ENCODE measurements at regions not wholly inside any gene's neighbourhood (a gene's known extent, or its start where the extent isn't known, plus 50 kb on each side); places are given as distances from the start of the nearest gene placed in this dataset.

DNA sequence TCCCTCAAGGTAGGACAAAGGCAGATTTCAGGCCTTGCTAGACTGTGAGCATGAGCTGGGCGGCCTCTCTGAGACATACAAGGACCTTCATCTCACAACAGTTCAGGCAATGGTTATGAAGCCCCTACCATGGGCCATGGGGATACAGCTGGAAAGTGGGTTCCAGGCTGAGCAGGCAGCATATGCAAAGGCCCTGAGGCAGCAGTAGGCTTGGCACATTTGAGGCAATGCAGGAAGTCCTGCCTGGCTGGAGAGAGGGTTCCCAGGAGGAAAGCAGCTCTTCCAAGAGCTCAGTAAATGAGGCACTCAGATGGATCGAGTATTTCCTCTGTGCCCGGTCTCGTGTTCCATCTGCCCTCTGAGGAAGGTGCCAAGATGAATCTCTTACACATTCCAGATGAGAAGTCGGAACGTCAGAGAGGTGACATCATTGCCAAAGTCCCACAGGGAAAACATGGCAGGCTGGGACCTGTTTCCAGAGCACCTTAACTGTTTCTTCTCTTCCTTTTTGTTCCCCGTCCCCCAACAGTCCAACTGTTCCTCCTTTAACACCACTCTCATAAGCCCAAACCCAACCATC is 388.6 kb downstream of the MN1 start:
- ATAC-seq (replicated peaks in 6 of 8), result no peak
- in situ Hi-C loops (cut with MboI; ENCODE audit: low pct_unique_long_range_greater_than_20kb in 2 of 9, low sequenced_read_pairs in 9 of 9, unreplicated experiment in 9 of 9), result loop anchor here in 3 of 9 experiments (25.0 kb wide), 1 partner anchor 399 kb away; the partner anchor contains the start of gene MN1 (in 3 of the 3)
- H3K4me1 ChIP-seq (replicated peaks in 1 of 2), result peaks cover 10 to 24% of the 10 kb centered on the region in 2 donors
- no peak overlapping the region for H3K27ac ChIP-seq
- no peak overlapping the region for H3K4me3 ChIP-seq
- WGBS, 10 experiments, result 60 to 100% (median 88%) methylated on average over 1 to 5 of the region's 7 CpGs; no CpG with 5 or more reads in 3 of the 10 experiments

DNA sequence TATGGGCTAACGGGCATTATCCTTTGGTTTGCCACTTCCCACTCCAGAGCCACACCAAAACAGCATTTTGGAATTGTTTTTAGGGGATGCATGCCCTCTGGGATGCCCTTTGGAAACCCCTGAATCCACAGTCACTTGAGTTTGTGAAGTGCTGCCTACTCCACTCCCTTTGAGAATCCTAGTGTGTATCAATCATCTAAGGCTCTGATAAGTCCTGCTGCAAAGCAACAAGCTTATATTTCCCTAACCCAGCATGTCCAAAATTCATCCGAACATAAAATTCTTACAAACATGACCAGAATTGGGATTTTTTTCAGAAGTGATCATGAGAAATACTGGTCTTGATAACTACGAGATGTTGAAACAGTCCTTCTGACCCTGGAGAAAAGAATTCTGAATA is 387.9 kb downstream of the MN1 start:
- Histone ChIP-seq H3K27ac (no peak overlapping the region), H3K4me3 (no peak overlapping the region), H3K4me1 (replicated peaks in 1 of 2) (peaks cover 9 to 24% of the 10 kb centered on the region in 2 donors)
- 87 to 100% (median 100%) methylated on average over 1 to 2 of the region's 3 CpGs for WGBS, 10 experiments
- ATAC-seq (replicated peaks in 6 of 8), result no peak
- in situ Hi-C loops (cut with MboI; ENCODE audit: low pct_unique_long_range_greater_than_20kb in 2 of 9, low sequenced_read_pairs in 9 of 9, unreplicated experiment in 9 of 9), result loop anchor here in 3 of 9 experiments (25.0 kb wide), 1 partner anchor 399 kb away; the partner anchor contains the start of gene MN1 (in 3 of the 3)

DNA sequence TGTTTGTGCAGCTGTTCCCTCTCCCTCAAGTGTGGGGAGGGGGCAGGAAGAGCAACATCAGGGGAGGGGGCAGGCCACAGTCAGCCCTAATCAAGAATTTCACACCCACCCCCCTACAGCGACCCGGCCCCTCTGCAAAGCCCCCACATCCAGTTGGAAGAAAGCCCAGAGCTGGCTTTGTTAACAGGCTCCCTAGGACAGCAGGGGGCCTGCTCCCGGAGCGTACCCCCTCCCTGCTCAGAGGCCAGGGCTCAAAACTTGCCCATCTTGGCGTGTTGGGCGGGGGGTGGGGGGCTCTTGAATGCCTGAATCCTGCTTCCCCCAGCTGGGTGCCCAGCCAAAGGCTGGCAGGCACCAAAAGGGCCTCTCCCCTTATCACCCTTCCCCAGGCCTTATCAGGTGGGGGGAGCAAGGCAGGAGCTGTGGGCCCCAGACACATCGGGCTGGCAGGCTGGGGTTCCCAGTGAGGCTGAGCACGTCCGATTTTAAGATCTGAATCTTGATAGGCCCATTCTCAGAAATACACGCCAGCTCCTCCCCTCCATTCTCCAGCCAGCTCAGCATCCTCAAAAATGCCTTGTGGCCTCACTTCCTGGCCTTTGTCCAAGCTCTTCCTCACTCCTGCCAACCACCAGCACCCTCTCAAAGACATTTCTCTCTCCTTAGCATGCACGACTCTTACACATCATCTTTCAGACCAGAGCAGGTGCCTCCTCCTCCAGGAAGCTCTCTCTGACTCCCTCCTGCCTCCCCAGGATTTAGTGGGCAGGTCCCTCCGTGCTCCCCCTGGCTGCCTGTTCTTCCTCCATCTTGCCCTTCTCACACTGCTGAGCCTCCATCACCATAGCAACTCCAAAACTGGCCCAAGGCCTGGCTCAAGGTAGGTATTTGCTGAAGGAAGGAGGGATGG is 384.8 kb downstream of the MN1 start:
- Histone ChIP-seq H3K4me1 (replicated peaks in 1 of 2) (peaks cover 9 to 24% of the 10 kb centered on the region in 2 donors), H3K27ac (peak overlapping the region in 1 of 2 donors; percentile 67), H3K4me3 (no peak overlapping the region)
- in situ Hi-C loops (cut with MboI; ENCODE audit: low pct_unique_long_range_greater_than_20kb in 2 of 9, low sequenced_read_pairs in 9 of 9, unreplicated experiment in 9 of 9), result loop anchor here in 3 of 9 experiments (25.0 kb wide), 1 partner anchor 396 kb away; the partner anchor contains the start of gene MN1 (in 3 of the 3)
- 0 to 40% (median 23%) methylated on average over 1 to 5 of the region's 12 CpGs; no CpG with 5 or more reads in 5 of the 10 experiments for WGBS, 10 experiments
- ATAC-seq (replicated peaks in 6 of 8), result peak; percentile 70 to 81 (median 74)

DNA sequence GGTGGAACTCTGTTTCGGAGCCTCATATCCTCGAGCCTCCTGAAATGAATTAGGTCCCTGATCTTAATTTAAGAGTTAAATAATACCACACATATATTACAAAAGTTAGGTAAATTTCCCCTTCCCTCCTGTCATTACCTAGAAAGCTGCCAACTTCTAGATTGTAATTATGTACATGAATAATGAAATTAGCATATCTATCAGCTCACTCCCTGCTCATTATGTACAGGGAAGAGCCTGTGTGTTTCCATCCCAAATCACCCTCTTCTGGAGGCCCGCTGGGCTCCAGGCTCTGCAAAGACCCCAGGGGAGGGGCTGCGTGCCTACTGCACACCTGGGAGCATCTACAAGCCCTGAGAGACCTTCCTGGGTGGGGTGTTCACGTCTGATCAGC is 384.1 kb downstream of the MN1 start:
- peaks cover 9 to 24% of the 10 kb centered on the region in 2 donors for H3K4me1 ChIP-seq (replicated peaks in 1 of 2)
- ATAC-seq (replicated peaks in 6 of 8), result peak in 5 of 8 experiments; percentile 16 to 85 (median 70)
- in situ Hi-C loops (cut with MboI; ENCODE audit: low pct_unique_long_range_greater_than_20kb in 2 of 9, low sequenced_read_pairs in 9 of 9, unreplicated experiment in 9 of 9), result loop anchor here in 3 of 9 experiments (25.0 kb wide), 1 partner anchor 395 kb away; the partner anchor contains the start of gene MN1 (in 3 of the 3)
- no peak overlapping the region for H3K4me3 ChIP-seq
- H3K27ac ChIP-seq, result no peak overlapping the region
- WGBS, 10 experiments, result 40 to 100% (median 59%) methylated on average over 1 to 2 of the region's 5 CpGs; no CpG with 5 or more reads in 6 of the 10 experiments

DNA sequence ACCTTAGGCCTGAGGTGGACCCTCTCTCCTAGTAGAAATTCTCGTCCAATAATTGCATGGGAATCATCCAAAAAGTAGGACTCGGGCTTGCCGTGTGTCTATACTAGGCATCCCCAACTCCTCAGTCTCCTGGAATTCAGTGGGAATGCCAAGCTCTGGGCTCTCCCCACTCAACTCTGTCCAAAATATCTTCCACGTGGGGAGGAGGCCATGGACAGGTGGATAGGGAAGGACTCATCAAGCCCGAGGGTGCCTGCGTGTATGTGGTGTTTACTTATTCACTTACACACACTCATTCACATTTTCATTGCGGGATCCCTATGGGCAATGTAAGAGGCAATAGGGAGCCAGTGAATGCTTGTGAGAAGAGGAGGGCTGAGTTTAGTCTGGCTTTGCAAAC is 383.3 kb downstream of the MN1 start:
- peaks cover 9 to 24% of the 10 kb centered on the region in 2 donors for H3K4me1 ChIP-seq (replicated peaks in 1 of 2)
- no peak overlapping the region for H3K4me3 ChIP-seq
- 55 to 79% (median 67%) methylated on average over 3 to 7 of the region's 7 CpGs; no CpG with 5 or more reads in 5 of the 10 experiments for WGBS, 10 experiments
- in situ Hi-C loops (cut with MboI; ENCODE audit: low pct_unique_long_range_greater_than_20kb in 2 of 9, low sequenced_read_pairs in 9 of 9, unreplicated experiment in 9 of 9), result loop anchor here in 3 of 9 experiments (25.0 kb wide), 1 partner anchor 394 kb away; the partner anchor contains the start of gene MN1 (in 3 of the 3)
- ATAC-seq (replicated peaks in 6 of 8), result no peak
- H3K27ac ChIP-seq, result no peak overlapping the region

DNA sequence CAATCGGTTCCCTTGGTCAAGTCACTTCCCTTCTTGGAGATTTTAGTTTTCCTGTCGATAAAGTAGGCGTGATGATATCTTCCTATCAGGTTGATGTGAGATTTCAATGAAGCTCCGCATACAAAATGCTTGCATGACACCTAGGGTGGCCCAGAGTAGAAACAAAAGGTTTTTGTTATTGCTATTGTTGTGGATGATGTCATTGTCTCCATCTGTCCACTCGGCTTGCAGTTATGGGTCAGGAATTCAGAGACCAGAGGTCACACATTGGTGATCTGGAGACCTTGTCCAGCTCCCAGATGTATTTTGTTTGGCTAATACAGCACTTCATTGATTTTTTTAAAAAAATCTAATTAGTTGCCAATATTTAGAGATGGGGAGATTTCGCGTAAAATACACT is 382.1 kb downstream of the MN1 start:
- Histone ChIP-seq H3K27ac (no peak overlapping the region), H3K4me1 (replicated peaks in 1 of 2) (peaks cover 9 to 24% of the 10 kb centered on the region in 2 donors), H3K4me3 (no peak overlapping the region)
- in situ Hi-C loops (cut with MboI; ENCODE audit: low pct_unique_long_range_greater_than_20kb in 2 of 9, low sequenced_read_pairs in 9 of 9, unreplicated experiment in 9 of 9), result loop anchor here in 3 of 9 experiments (25.0 kb wide), 1 partner anchor 393 kb away; the partner anchor contains the start of gene MN1 (in 3 of the 3)
- no peak for ATAC-seq (replicated peaks in 6 of 8)
- WGBS, 10 experiments, result 60 to 98% (median 87%) methylated on average over 3 to 7 of the region's 7 CpGs; no CpG with 5 or more reads in 1 of the 10 experiments

DNA sequence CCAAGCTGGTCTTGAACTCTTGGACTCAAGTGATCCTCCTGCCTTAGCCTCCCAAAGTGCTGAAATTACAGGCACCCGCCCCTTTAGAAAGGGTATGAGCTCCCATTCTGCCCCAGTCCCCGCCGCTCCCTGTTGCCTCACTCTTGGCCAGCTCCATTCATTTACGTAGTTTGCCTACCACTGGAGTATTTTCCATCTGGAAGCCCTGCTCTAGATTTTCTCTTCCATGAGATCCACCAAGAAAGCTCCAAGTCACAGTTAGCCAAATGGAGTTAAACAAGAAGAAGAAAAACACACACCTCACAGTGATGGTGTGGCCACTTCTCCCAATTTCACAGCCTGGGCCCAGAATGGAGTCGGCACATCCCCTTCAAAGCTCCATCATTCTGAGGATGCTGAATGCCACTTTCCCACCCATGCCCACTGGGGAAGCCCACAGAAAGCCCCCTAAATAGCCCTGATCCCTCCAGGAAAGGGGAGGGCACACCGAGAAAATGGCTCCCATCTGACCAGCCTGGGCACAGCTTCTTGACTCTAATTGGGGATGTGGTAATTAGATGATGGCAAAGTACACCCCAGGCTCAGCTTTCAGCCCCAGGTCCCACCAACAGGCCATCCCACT is 381.2 kb downstream of the MN1 start:
- peaks cover 9 to 22% of the 10 kb centered on the region in 2 donors for H3K4me1 ChIP-seq (replicated peaks in 1 of 2)
- 5 to 100% (median 80%) methylated on average over 2 to 5 of the region's 6 CpGs; no CpG with 5 or more reads in 3 of the 10 experiments for WGBS, 10 experiments
- H3K4me3 ChIP-seq, result no peak overlapping the region
- in situ Hi-C loops (cut with MboI; ENCODE audit: low pct_unique_long_range_greater_than_20kb in 2 of 9, low sequenced_read_pairs in 9 of 9, unreplicated experiment in 9 of 9), result loop anchor here in 3 of 9 experiments (25.0 kb wide), 1 partner anchor 392 kb away; the partner anchor contains the start of gene MN1 (in 3 of the 3)
- ATAC-seq (replicated peaks in 6 of 8), result no peak
- H3K27ac ChIP-seq, result no peak overlapping the region

DNA sequence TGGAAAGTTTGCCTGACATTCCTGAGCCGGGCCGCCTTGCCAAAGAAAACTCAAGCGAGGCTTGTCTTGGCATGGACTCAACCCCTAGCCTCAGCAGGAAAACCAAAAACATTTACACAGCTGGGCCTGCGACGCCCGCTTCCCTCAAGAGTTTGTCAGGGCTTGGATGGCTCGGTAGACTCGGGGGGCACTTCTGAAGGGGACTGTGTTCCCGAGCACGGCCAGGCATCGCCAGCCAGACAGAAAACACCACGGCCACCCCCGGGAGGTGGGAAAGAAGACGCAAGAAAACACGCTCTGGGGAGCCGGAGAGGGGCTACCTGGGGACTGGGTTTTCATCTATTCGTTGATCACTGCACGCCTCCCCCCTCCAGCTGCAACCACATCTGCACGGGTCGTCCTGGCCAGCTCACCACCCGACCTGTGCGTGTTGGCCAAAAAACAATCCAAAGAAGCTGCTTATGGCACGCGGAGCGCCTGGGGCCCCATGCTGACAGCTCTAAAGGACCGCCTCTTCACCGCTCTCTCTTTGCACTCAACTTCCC is 380.7 kb downstream of the MN1 start:
- 0 to 100% (median 59%) methylated on average over 1 to 18 of the region's 27 CpGs; no CpG with 5 or more reads in 3 of the 10 experiments for WGBS, 10 experiments
- in situ Hi-C loops (cut with MboI; ENCODE audit: low pct_unique_long_range_greater_than_20kb in 2 of 9, low sequenced_read_pairs in 9 of 9, unreplicated experiment in 9 of 9), result loop anchor here in 3 of 9 experiments (25.0 kb wide), 1 partner anchor 391 kb away; the partner anchor contains the start of gene MN1 (in 3 of the 3)
- Histone ChIP-seq H3K4me3 (no peak overlapping the region), H3K4me1 (replicated peaks in 1 of 2) (peaks cover 9 to 17% of the 10 kb centered on the region in 2 donors), H3K27ac (no peak overlapping the region)
- peak in 3 of 8 experiments; percentile 10 to 53 (median 46) for ATAC-seq (replicated peaks in 6 of 8)

DNA sequence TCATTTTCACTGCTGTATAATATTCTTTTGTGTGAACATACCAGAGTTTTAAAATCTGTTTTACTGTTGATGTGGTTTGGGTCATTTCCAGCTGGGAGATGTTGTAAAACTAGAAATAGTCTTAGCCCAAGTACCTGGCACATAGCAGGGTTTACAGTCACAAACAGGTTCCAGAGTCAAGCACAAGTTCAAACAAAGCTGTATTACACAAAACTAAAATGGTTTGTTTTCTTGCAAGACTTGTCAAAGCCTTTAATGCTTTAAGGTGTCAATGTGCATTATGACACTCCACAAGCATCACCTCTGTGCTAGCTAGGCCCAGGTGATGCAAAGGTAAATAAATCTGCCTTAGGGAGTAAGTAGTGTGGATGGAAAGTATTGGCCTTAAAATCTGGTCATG is 379.1 kb downstream of the MN1 start:
- no peak for ATAC-seq (replicated peaks in 6 of 8)
- Histone ChIP-seq H3K27ac (no peak overlapping the region), H3K4me3 (no peak overlapping the region), H3K4me1 (replicated peaks in 1 of 2) (peaks cover 0 to 2% of the 10 kb centered on the region in 2 donors)
- in situ Hi-C loops (cut with MboI; ENCODE audit: low pct_unique_long_range_greater_than_20kb in 2 of 9, low sequenced_read_pairs in 9 of 9, unreplicated experiment in 9 of 9), result loop anchor here in 3 of 9 experiments (25.0 kb wide), 1 partner anchor 390 kb away; the partner anchor contains the start of gene MN1 (in 3 of the 3)

DNA sequence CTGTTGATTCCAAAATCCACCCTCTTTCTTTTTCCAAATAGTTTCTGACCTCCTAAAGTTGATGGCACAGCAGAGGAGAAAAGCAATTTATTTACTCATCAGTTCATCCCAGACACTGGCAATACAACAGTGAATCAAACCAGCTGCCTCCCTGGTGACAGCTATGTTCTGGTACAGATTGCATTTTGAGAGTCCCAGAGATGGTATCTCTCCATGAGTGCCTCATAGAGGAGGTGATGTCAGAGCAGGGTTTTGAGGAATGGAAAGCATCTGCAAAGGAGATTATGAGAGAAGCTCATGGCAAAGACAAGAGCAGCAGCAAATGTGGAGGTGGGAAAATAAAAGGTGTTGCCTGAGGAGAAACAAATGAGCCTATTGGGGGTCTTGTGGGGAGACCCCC is 377.2 kb downstream of the MN1 start:
- in situ Hi-C loops (cut with MboI; ENCODE audit: low pct_unique_long_range_greater_than_20kb in 2 of 9, low sequenced_read_pairs in 9 of 9, unreplicated experiment in 9 of 9), result loop anchor here in 3 of 9 experiments (25.0 kb wide), 1 partner anchor 388 kb away; the partner anchor contains the start of gene MN1 (in 3 of the 3)
- Histone ChIP-seq H3K27ac (no peak overlapping the region), H3K4me3 (no peak overlapping the region), H3K4me1 (replicated peaks in 1 of 2) (no peaks in the 10 kb centered on the region)
- no peak for ATAC-seq (replicated peaks in 6 of 8)

DNA sequence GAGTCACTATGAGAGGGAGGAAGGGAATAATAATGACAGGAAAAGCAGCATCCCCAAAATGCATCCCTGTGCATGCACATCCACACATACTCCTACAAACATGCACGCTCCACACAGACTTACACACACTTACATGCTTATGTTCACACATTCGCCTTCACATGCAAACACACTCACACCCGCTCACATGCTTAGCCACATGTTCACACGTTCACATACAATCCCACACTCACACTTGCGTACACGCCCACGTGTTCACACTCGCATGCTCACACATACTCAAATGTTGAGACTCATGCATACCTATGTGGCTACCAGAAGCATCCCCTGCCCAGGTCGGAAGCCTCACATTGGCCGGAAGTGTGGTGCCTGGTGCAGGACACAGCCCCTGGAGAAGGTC is 372.1 kb downstream of the MN1 start:
- no peak overlapping the region for H3K4me3 ChIP-seq
- no peak for ATAC-seq (replicated peaks in 6 of 8)
- in situ Hi-C loops (cut with MboI; ENCODE audit: low pct_unique_long_range_greater_than_20kb in 2 of 9, low sequenced_read_pairs in 9 of 9, unreplicated experiment in 9 of 9), result no loop called here
- 86 to 100% (median 96%) methylated on average over 2 to 10 of the region's 10 CpGs; no CpG with 5 or more reads in 5 of the 10 experiments for WGBS, 10 experiments
- H3K27ac ChIP-seq, result no peak overlapping the region
- H3K4me1 ChIP-seq (replicated peaks in 1 of 2), result peaks cover 8 to 16% of the 10 kb centered on the region in 2 donors

DNA sequence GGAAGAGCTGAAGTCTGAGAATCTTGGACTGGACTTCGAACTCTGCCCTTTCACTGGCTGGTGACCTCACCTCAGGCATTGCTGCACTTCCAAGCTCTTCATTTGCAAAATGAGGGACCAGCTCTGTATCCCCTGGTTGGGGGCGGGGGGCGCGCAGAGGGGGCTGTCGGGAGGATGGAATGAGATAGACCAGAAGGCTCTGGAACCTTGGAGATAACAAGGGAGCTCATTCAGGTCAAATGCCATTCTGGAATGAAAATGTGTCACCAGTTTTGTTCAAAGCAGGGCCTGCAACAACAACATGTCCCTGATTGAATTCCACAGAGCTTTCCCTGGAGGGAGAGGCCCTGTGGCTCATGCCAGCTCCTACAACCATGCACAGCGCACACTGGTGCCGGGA is 370.5 kb downstream of the MN1 start:
- no peak overlapping the region for H3K4me3 ChIP-seq
- 20 to 100% (median 84%) methylated on average over 1 to 3 of the region's 7 CpGs; no CpG with 5 or more reads in 6 of the 10 experiments for WGBS, 10 experiments

More for the DNA sequence above, 370.5 kb downstream of the MN1 start:
- ATAC-seq (replicated peaks in 6 of 8), result no peak
- Histone ChIP-seq H3K4me1 (replicated peaks in 1 of 2) (peaks cover 17 to 27% of the 10 kb centered on the region in 2 donors), H3K27ac (no peak overlapping the region)
- in situ Hi-C loops (cut with MboI; ENCODE audit: low pct_unique_long_range_greater_than_20kb in 2 of 9, low sequenced_read_pairs in 9 of 9, unreplicated experiment in 9 of 9), result no loop called here

All from motor neuron (in vitro differentiated cells).